ENCODE measurements at regions not wholly inside any gene's neighbourhood (a gene's known extent, or its start where the extent isn't known, plus 50 kb on each side); places are given as distances from the start of the nearest gene placed in this dataset.
"Not testable (repeated sequence)": the region's sequence is repeated elsewhere in the genome, so short reads cannot be mapped to it uniquely, and the experiment has no call there.

GRCh38 chr5:92237896-92238295, 854.8 kb upstream of the ARRDC3 start:
- no peak for DNase-seq

GRCh38 chr5:92222449-92222848, 839.3 kb upstream of the ARRDC3 start:
- DNase-seq = no peak

GRCh38 chr5:92216852-92217251, 833.7 kb upstream of the ARRDC3 start:
- DNase-seq = not testable (repeated sequence)

GRCh38 chr5:92215116-92215515, 832.0 kb upstream of the ARRDC3 start:
- DNase-seq = no peak

- no peak for DNase-seq
Measured at GRCh38 chr5:92208265-92208664, 825.1 kb upstream of the ARRDC3 start.

GRCh38 chr5:92207151-92207550, 824.0 kb upstream of the ARRDC3 start:
- peak; percentile 34 for DNase-seq

GRCh38 chr5:92206681-92207080, 823.6 kb upstream of the ARRDC3 start:
- no peak for DNase-seq

- DNase-seq = not testable (repeated sequence)
Measured at GRCh38 chr5:92199035-92199434, 815.9 kb upstream of the ARRDC3 start.

- no peak for DNase-seq
Measured at GRCh38 chr5:92181656-92182055, 798.5 kb upstream of the ARRDC3 start.

GRCh38 chr5:92180391-92180790, 797.3 kb upstream of the ARRDC3 start:
- DNase-seq = no peak

- DNase-seq = no peak
Measured at GRCh38 chr5:92179651-92180050, 796.5 kb upstream of the ARRDC3 start.

- no peak for DNase-seq
Measured at GRCh38 chr5:92177926-92178487, 794.9 kb upstream of the ARRDC3 start.

- DNase-seq = no peak
Measured at GRCh38 chr5:92163906-92164305, 780.8 kb upstream of the ARRDC3 start.

- no peak for DNase-seq
Measured at GRCh38 chr5:92147798-92148197, 764.7 kb upstream of the ARRDC3 start.

GRCh38 chr5:92147266-92147665, 764.1 kb upstream of the ARRDC3 start:
- DNase-seq = no peak

GRCh38 chr5:92145852-92146251, 762.7 kb upstream of the ARRDC3 start:
- DNase-seq = no peak

GRCh38 chr5:92144824-92145223, 761.7 kb upstream of the ARRDC3 start:
- no peak for DNase-seq

GRCh38 chr5:92132294-92132908, 749.3 kb upstream of the ARRDC3 start:
- DNase-seq = not testable (repeated sequence)

GRCh38 chr5:92126182-92126581, 743.1 kb upstream of the ARRDC3 start:
- no peak for DNase-seq

GRCh38 chr5:92119110-92119509, 736.0 kb upstream of the ARRDC3 start:
- DNase-seq = no peak

GRCh38 chr5:92106808-92107207, 723.7 kb upstream of the ARRDC3 start:
- DNase-seq = no peak

- DNase-seq = no peak
Measured at GRCh38 chr5:92104126-92104525, 721.0 kb upstream of the ARRDC3 start.

GRCh38 chr5:92102313-92102712, 719.2 kb upstream of the ARRDC3 start:
- DNase-seq = no peak

- DNase-seq = no peak
Measured at GRCh38 chr5:92092239-92092638, 709.1 kb upstream of the ARRDC3 start.

All from NCI-H2171 treated with DMSO at 0.1 percent for 48 hours (cell line).